CD4-positive, alpha-beta T cell treated with Interleukin-21 for 1 hour (primary cell): ENCODE measurements at regions not wholly inside any gene's neighbourhood (a gene's known extent, or its start where the extent isn't known, plus 50 kb on each side); places are given as distances from the start of the nearest gene placed in this dataset.
"Not testable (repeated sequence)": the region's sequence is repeated elsewhere in the genome, so short reads cannot be mapped to it uniquely, and the experiment has no call there.

Experiments used
- DNase-seq: peaks from one replicate; pipeline ENCODE4 v3.0.0-alpha.2; 2020

- DNase-seq, result not testable (repeated sequence)
Observed at GRCh38 chr4:118504927-118505326, 152.1 kb upstream of the PRSS12 start.

GRCh38 chr4:118505491-118505890, 152.7 kb upstream of the PRSS12 start:
- not testable (repeated sequence) for DNase-seq

GRCh38 chr4:118512870-118513269, 160.1 kb upstream of the PRSS12 start:
- not testable (repeated sequence) for DNase-seq

- DNase-seq, result not testable (repeated sequence)
Observed at GRCh38 chr4:118514332-118514731, 161.5 kb upstream of the PRSS12 start.

- DNase-seq, result not testable (repeated sequence)
Observed at GRCh38 chr4:118516107-118516506, 163.3 kb upstream of the PRSS12 start.

- DNase-seq, result not testable (repeated sequence)
Observed at GRCh38 chr4:118530107-118530506, 155.1 kb upstream of the METTL14 start.

GRCh38 chr4:118531947-118532346, 153.2 kb upstream of the METTL14 start:
- DNase-seq, result not testable (repeated sequence)

- not testable (repeated sequence) for DNase-seq
Observed at GRCh38 chr4:118535788-118536187, 149.4 kb upstream of the METTL14 start.

GRCh38 chr4:118539412-118540077, 145.6 kb upstream of the METTL14 start:
- DNase-seq, result not testable (repeated sequence)

GRCh38 chr4:118556576-118556975, 128.6 kb upstream of the METTL14 start:
- not testable (repeated sequence) for DNase-seq

GRCh38 chr4:118557298-118557851, 127.8 kb upstream of the METTL14 start:
- no peak for DNase-seq

- DNase-seq, result not testable (repeated sequence)
Observed at GRCh38 chr4:118558188-118558587, 127.0 kb upstream of the METTL14 start.

- not testable (repeated sequence) for DNase-seq
Observed at GRCh38 chr4:118561559-118561958, 123.6 kb upstream of the METTL14 start.

GRCh38 chr4:118566003-118566513, 119.1 kb upstream of the METTL14 start:
- DNase-seq, result not testable (repeated sequence)

GRCh38 chr4:118572991-118573390, 112.2 kb upstream of the METTL14 start:
- DNase-seq, result not testable (repeated sequence)

- not testable (repeated sequence) for DNase-seq
Observed at GRCh38 chr4:118574251-118574913, 110.8 kb upstream of the METTL14 start.

- not testable (repeated sequence) for DNase-seq
Observed at GRCh38 chr4:118575057-118575456, 110.1 kb upstream of the METTL14 start.

GRCh38 chr4:118575726-118576125, 109.5 kb upstream of the METTL14 start:
- not testable (repeated sequence) for DNase-seq

- not testable (repeated sequence) for DNase-seq
Observed at GRCh38 chr4:118576709-118577219, 108.4 kb upstream of the METTL14 start.

GRCh38 chr4:118585015-118585414, 100.2 kb upstream of the METTL14 start:
- DNase-seq, result no peak

GRCh38 chr4:118586357-118586790, 98.8 kb upstream of the METTL14 start:
- DNase-seq, result no peak

- no peak for DNase-seq
Observed at GRCh38 chr4:118587116-118587831, 97.9 kb upstream of the METTL14 start.

- DNase-seq, result no peak
Observed at GRCh38 chr4:118587946-118588345, 97.2 kb upstream of the METTL14 start.
